ENCODE measurements at regions not wholly inside any gene's neighbourhood (a gene's known extent, or its start where the extent isn't known, plus 50 kb on each side); places are given as distances from the start of the nearest gene placed in this dataset.

DNA sequence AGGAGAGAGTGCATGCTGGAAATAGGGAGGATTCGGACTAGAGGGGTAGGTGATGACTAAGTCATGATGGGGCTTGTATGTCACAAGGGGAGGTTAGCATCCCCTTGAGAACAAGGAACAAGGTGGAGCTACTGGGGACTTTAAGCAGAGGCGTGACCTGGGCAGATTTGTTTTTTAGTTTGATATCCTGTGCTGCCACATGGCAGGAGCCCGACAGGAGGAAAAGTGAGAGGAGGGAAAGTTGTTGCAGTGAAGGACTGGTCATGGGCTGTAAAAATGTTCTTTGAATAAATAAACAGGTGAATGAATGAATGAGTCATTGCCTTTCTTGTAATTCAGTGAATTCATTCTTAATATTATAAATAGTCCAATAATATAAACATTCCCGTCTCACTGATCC lies 365.1 kb upstream of the CDH5 start:
- TF ChIP-seq CTCF (IDR thresholded peaks at IDR 0.05; ENCODE audit: insufficient read depth, low read length) (no peak), GABPA (IDR thresholded peaks at IDR 0.05; ENCODE audit: low read depth) (no peak)
